ENCODE measurements at regions not wholly inside any gene's neighbourhood (a gene's known extent, or its start where the extent isn't known, plus 50 kb on each side); places are given as distances from the start of the nearest gene placed in this dataset.

GRCh38 chrX:129227366-129227765 lies 295.9 kb downstream of the SMARCA1 start:
- Histone ChIP-seq H3K9me3 (ENCODE audit: control insufficient read depth in 2 of 3, insufficient read depth in 1 of 3, low read length in 3 of 3) (no peaks in the 10 kb centered on the region), H3K36me3 (ENCODE audit: control insufficient read depth in 2 of 3, insufficient read depth in 3 of 3, low read length in 3 of 3) (no peaks in the 10 kb centered on the region), H3K4me1 (ENCODE audit: control insufficient read depth in 2 of 3, insufficient read depth in 2 of 3, low read depth in 1 of 3, low read length in 3 of 3) (no peaks in the 10 kb centered on the region), H3K9ac (ENCODE audit: low read length in 3 of 3) (no peak overlapping the region), H3K4me3 (ENCODE audit: low read length in 3 of 3) (no peak overlapping the region), H3K27me3 (ENCODE audit: control insufficient read depth, insufficient read depth, low read length) (no peaks in the 10 kb centered on the region), H3K27ac (ENCODE audit: low read depth in 2 of 2, low read length in 2 of 2) (no peak overlapping the region)
- peak in 2 of 5 donors; percentile 52 to 68 for DNase-seq
- TF ChIP-seq CTCF (IDR thresholded peaks at IDR 0.05; ENCODE audit: borderline replicate concordance, extremely low read depth, insufficient read depth) = no peak
- no peak for FAIRE-seq
- intact Hi-C loops (cut with DNase I) = no loop called here

DNA sequence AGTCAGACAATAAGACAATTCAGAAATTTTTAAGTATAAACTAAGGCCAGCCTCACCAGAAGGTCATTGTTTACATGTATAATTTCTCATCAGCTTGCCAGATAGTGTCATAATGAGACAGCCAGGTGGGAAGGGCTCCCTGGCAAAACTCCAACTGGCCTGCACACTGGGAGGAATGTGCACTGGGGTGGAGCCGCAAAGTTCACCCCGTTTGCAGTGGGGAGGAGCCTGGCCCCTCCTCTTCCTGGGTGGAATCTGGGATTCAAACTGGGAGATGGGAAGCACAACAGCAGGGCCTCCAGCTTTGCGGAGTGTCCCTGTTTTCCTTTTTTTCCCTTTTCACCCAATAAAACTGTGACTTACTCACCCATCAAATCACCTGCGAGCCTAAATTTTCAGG lies 329.9 kb downstream of the SMARCA1 start:
- intact Hi-C loops (cut with DNase I) = no loop called here

DNA sequence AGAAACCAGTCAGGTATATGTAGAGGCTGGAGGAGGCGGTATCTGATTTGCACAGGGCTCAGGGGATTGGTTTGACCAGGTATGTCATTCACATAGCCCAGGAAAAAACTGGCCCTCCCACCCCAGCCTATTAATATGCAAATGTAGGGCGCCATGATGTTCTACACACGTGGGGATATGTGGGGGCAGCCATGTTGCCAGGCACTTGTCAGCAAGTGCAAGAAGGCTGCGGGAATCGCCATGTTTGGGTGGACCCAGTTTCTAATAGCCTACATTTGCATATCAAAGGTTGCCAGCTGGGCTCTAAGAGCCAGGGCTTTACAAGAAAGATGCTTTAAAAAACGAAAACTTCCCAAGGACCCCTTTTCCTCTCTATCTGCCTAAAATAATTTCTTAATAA lies 335.1 kb downstream of the SMARCA1 start:
- no peak for TF ChIP-seq CTCF (IDR thresholded peaks at IDR 0.05; ENCODE audit: borderline replicate concordance, extremely low read depth, insufficient read depth)
- H3K4me1 ChIP-seq (ENCODE audit: control insufficient read depth in 2 of 3, insufficient read depth in 2 of 3, low read depth in 1 of 3, low read length in 3 of 3) = no peaks in the 10 kb centered on the region
- H3K36me3 ChIP-seq (ENCODE audit: control insufficient read depth in 2 of 3, insufficient read depth in 3 of 3, low read length in 3 of 3) = no peaks in the 10 kb centered on the region
- intact Hi-C loops (cut with DNase I) = no loop called here
- FAIRE-seq = no peak
- no peak for DNase-seq
- no peak overlapping the region for H3K27ac ChIP-seq (ENCODE audit: low read depth in 2 of 2, low read length in 2 of 2)
- H3K4me3 ChIP-seq (ENCODE audit: low read length in 3 of 3) = no peak overlapping the region
- no peaks in the 10 kb centered on the region for H3K9me3 ChIP-seq (ENCODE audit: control insufficient read depth in 2 of 3, insufficient read depth in 1 of 3, low read length in 3 of 3)
- H3K27me3 ChIP-seq (ENCODE audit: control insufficient read depth, insufficient read depth, low read length) = no peaks in the 10 kb centered on the region
- no peak overlapping the region for H3K9ac ChIP-seq (ENCODE audit: low read length in 3 of 3)

More for the DNA sequence above, 329.9 kb downstream of the SMARCA1 start:
- Histone ChIP-seq H3K36me3 (ENCODE audit: control insufficient read depth in 2 of 3, insufficient read depth in 3 of 3, low read length in 3 of 3) (no peaks in the 10 kb centered on the region), H3K27ac (ENCODE audit: low read depth in 2 of 2, low read length in 2 of 2) (no peak overlapping the region), H3K27me3 (ENCODE audit: control insufficient read depth, insufficient read depth, low read length) (no peaks in the 10 kb centered on the region), H3K9ac (ENCODE audit: low read length in 3 of 3) (no peak overlapping the region), H3K4me3 (ENCODE audit: low read length in 3 of 3) (no peak overlapping the region), H3K4me1 (ENCODE audit: control insufficient read depth in 2 of 3, insufficient read depth in 2 of 3, low read depth in 1 of 3, low read length in 3 of 3) (no peaks in the 10 kb centered on the region), H3K9me3 (ENCODE audit: control insufficient read depth in 2 of 3, insufficient read depth in 1 of 3, low read length in 3 of 3) (no peaks in the 10 kb centered on the region)
- DNase-seq (peak in 1 of 5 donors; percentile 11), FAIRE-seq (no peak)
- TF ChIP-seq CTCF (IDR thresholded peaks at IDR 0.05; ENCODE audit: borderline replicate concordance, extremely low read depth, insufficient read depth) = no peak

DNA sequence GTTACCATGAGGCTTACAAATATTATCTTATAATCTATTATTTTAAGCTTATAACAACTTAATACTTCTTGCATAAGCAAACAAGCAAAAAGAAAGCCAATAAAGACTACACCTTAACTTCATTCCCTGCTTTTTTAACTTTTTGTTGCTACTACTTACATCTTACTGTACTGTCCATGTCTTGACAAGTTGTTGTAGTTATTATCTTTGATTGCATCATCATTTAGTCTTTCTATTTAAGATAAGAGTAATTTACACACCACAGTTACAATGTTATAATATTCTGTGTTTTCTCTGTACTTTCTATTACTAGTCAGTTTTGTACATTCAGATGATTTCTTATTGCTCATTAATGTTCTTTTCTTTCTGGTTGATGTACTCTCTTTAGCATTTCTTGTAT lies 346.6 kb downstream of the SMARCA1 start:
- Histone ChIP-seq H3K9me3 (ENCODE audit: control insufficient read depth in 2 of 3, insufficient read depth in 1 of 3, low read length in 3 of 3) (no peaks in the 10 kb centered on the region), H3K27ac (ENCODE audit: low read depth in 2 of 2, low read length in 2 of 2) (no peak overlapping the region), H3K4me1 (ENCODE audit: control insufficient read depth in 2 of 3, insufficient read depth in 2 of 3, low read depth in 1 of 3, low read length in 3 of 3) (no peaks in the 10 kb centered on the region), H3K27me3 (ENCODE audit: control insufficient read depth, insufficient read depth, low read length) (no peaks in the 10 kb centered on the region), H3K9ac (ENCODE audit: low read length in 3 of 3) (no peak overlapping the region), H3K4me3 (ENCODE audit: low read length in 3 of 3) (no peak overlapping the region), H3K36me3 (ENCODE audit: control insufficient read depth in 2 of 3, insufficient read depth in 3 of 3, low read length in 3 of 3) (no peaks in the 10 kb centered on the region)
- no peak for DNase-seq
- no peak for TF ChIP-seq CTCF (IDR thresholded peaks at IDR 0.05; ENCODE audit: borderline replicate concordance, extremely low read depth, insufficient read depth)
- intact Hi-C loops (cut with DNase I) = no loop called here
- FAIRE-seq = peak; percentile 8

Data from kidney (tissue), 13 donors.